Thyroid gland (tissue), 4 donors: ENCODE measurements at regions not wholly inside any gene's neighbourhood (a gene's known extent, or its start where the extent isn't known, plus 50 kb on each side); places are given as distances from the start of the nearest gene placed in this dataset.

ENCODE experiments used
- DNase-seq, 2 donors: peaks; one replicate each; pipeline ENCODE4 v3.0.0-alpha.2; 2019
- H3K27ac ChIP-seq, 3 donors: fragments of 200-600 bp; sonication (generic); 1 replicate in 2 of 3; 2 replicates in 1 of 3; pipeline ENCODE4 v1.5.1; 2016 to 2019; ENCODE audit warnings: mild to moderate bottlenecking in 1 of 3, moderate library complexity in 1 of 3
- H3K27me3 ChIP-seq: fragments of 200-600 bp; sonication (generic); one replicate; pipeline ENCODE4 v1.5.1; 2019
- H3K36me3 ChIP-seq, 2 donors: fragments of 200-600 bp; sonication (generic); one replicate each; pipeline ENCODE4 v1.5.1; 2016 to 2019
- H3K4me1 ChIP-seq, 2 donors: fragments of 200-600 bp; sonication (generic); one replicate each; pipeline ENCODE4 v1.5.1; 2017 to 2019
- H3K4me3 ChIP-seq, 3 donors: fragments of 200-600 bp; sonication (generic); replicated peaks in 1 of 3; 1 replicate in 2 of 3; 2 replicates in 1 of 3; pipeline ENCODE4 v1.5.1; 2016; ENCODE audit warnings: mild to moderate bottlenecking in 1 of 3
- H3K9me3 ChIP-seq: fragments of 200-600 bp; sonication (generic); one replicate; pipeline ENCODE4 v1.5.1; 2017
- POLR2A ChIP-seq, 2 donors: fragments of 450-650 bp; IDR thresholded peaks; one replicate each; pipeline ENCODE4 v1.6.1; 2017; ENCODE audit warnings: antibody characterized with exemption in 2 of 2, mild to moderate bottlenecking in 2 of 2, moderate library complexity in 1 of 2
- WGBS, 2 donors: methylation state at CpG; one replicate each; pipeline ENCODE4 v1.1.5; 2017; 5-methylcytosine and 5-hydroxymethylcytosine counted together
- intact Hi-C: fragments of 100-400 bp; cut with DNase I; formaldehyde crosslinking; loops from one replicate; pipeline ENCODE4 v1.15.1; 2023
- TF ChIP-seq, protein P1 (sequence below), 6 experiments: fragments of 200-600 bp in 3 of 6; fragments of 450-650 bp in 3 of 6; sonication (generic) in 3 of 6; IDR thresholded peaks; one replicate each; pipeline ENCODE4 v1.5.1; 2016 to 2019; ENCODE audit warnings: antibody characterized with exemption in 6 of 6, mild to moderate bottlenecking in 2 of 6, inconsistent platforms in 1 of 6, moderate library complexity in 1 of 6

DNA sequence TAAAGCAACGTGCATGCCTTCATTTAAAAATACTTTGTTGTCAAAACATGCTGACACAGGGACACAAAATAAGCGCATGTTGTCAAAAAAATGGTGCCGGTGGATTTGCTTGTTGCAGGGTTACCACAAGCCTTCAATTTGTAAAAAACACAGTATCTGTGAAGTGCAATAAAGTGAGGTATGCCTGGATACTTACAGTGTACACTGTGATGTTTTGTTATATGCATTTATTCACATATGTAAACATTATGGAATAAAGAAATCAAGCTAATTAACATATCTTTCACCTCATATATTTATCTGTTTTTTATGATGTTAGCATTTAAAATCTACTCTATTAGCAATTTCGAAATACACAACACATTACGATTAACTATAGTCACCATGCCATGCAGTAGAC is 202.6 kb upstream of the FZD8 start:
- Histone ChIP-seq H3K36me3 (no peaks in the 10 kb centered on the region), H3K27ac (no peak overlapping the region), H3K27me3 (no peaks in the 10 kb centered on the region), H3K4me1 (peaks cover 0 to 8% of the 10 kb centered on the region in 2 donors), H3K9me3 (no peaks in the 10 kb centered on the region), H3K4me3 (no peak overlapping the region)
- 88% methylated on average over 5 of the region's 5 CpGs for WGBS, 2 donors
- intact Hi-C loops, result no loop called here
- no peak for TF ChIP-seq POLR2A (IDR thresholded peaks at IDR 0.05)
- TF ChIP-seq, protein P1, sequence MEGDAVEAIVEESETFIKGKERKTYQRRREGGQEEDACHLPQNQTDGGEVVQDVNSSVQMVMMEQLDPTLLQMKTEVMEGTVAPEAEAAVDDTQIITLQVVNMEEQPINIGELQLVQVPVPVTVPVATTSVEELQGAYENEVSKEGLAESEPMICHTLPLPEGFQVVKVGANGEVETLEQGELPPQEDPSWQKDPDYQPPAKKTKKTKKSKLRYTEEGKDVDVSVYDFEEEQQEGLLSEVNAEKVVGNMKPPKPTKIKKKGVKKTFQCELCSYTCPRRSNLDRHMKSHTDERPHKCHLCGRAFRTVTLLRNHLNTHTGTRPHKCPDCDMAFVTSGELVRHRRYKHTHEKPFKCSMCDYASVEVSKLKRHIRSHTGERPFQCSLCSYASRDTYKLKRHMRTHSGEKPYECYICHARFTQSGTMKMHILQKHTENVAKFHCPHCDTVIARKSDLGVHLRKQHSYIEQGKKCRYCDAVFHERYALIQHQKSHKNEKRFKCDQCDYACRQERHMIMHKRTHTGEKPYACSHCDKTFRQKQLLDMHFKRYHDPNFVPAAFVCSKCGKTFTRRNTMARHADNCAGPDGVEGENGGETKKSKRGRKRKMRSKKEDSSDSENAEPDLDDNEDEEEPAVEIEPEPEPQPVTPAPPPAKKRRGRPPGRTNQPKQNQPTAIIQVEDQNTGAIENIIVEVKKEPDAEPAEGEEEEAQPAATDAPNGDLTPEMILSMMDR (IDR thresholded peaks at IDR 0.05), result no peak
- no peak for DNase-seq

DNA sequence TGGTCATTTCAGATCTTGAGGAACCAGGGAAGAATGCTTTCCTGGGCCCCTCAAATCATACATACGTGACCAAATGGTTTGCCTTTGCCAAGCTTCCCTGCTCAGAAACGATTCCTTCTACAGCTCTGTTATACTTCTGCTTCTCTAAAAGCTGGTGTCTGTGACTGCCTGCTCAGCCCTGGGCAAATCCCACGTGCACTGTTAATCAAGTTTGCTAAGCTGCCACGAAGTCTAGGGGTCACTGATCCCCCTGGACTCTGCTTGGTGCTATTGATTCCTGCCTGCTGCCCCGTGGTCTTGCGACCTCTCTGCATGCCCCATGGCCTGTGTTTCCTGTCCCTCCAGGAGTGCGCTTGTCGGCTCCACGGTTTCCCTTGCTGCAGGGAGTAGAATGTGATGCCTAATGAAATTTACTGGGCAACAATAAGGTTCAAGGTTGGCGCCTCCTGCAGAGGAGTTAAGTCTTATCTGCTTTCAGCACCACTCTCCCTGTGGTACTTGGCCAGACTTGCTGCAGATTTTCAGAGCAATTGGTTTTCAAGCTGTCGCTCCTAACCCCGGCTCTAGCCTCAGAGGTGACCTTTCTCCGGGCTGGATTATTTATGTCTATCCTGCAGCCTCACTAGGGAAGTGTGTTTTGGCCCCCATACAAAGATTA is 201.6 kb upstream of the FZD8 start:
- Histone ChIP-seq H3K36me3 (no peaks in the 10 kb centered on the region), H3K27ac (no peak overlapping the region), H3K4me3 (no peak overlapping the region), H3K4me1 (peaks cover 0 to 8% of the 10 kb centered on the region in 2 donors), H3K27me3 (no peaks in the 10 kb centered on the region), H3K9me3 (no peaks in the 10 kb centered on the region)
- TF ChIP-seq, protein P1 (IDR thresholded peaks at IDR 0.05), result no peak
- TF ChIP-seq POLR2A (IDR thresholded peaks at IDR 0.05), result no peak
- intact Hi-C loops, result no loop called here
- 55 to 61% methylated on average over 13 of the region's 13 CpGs for WGBS, 2 donors
- no peak for DNase-seq

DNA sequence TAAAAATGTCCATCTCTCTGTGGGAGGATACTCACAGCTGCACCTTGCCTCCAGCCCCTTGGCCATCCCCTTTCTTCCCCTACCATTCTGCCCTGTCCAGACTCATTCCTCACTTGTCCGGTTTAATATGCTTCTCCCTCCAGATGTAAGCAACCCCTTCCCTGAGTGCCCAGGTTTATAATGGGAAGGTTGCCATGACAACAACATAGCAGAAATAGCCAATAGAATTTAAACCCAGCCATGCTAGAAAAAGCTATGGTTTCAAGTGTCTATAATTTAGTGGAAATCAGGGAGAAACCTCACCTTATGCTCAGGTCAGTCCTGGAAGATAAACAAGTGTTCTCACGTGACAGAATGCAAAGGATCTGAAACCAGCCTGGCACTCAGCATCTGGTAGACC is 196.0 kb upstream of the FZD8 start:
- no peaks in the 10 kb centered on the region for H3K27me3 ChIP-seq
- 79 to 95% methylated on average over 2 of the region's 2 CpGs for WGBS, 2 donors
- peaks cover 0 to 8% of the 10 kb centered on the region in 2 donors for H3K4me1 ChIP-seq
- no peaks in the 10 kb centered on the region for H3K36me3 ChIP-seq
- H3K9me3 ChIP-seq, result no peaks in the 10 kb centered on the region
- no peak for TF ChIP-seq POLR2A (IDR thresholded peaks at IDR 0.05)
- TF ChIP-seq, protein P1 (IDR thresholded peaks at IDR 0.05), result no peak
- no peak for DNase-seq
- intact Hi-C loops, result no loop called here
- H3K27ac ChIP-seq, result no peak overlapping the region
- no peak overlapping the region for H3K4me3 ChIP-seq

- WGBS, 2 donors, result 65 to 85% methylated on average over 3 of the region's 3 CpGs
- peaks cover 0 to 8% of the 10 kb centered on the region in 2 donors for H3K4me1 ChIP-seq
These were observed 193.4 kb upstream of the FZD8 start for GRCh38 chr10:35835545-35835944.

DNA sequence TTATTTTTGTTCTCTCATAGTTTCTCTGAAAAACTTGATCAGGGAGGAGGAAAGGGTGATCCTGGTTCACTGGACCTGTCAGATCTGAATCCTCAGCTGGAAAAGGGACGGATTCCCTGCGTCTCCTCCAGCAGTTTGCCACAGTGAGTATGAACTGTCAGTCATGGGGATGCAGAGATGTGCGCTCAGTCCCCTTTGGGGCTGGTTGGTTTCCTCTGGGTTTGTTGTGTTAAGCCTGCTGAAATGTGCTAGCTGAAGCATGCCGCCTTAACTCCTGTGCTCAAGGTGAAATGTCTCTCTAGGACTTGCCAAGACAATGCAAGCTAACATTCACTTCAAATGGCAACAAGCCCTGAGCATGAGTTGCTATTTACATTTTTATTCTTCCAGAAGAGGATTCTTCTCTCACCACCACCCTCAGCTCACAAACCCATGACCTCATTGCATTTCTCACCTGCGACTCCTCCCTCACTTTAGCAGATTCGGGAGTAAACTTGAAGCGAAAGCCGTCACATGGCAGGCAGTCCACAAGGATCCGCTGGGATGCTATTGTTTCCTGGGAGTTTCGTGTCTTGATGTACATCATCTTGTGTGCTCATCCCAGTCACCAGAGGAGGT is 192.9 kb upstream of the FZD8 start:
- Histone ChIP-seq H3K27ac (peak overlapping the region in 2 of 3 donors; percentile 38 to 52), H3K36me3 (no peaks in the 10 kb centered on the region), H3K27me3 (no peaks in the 10 kb centered on the region), H3K4me3 (no peak overlapping the region), H3K4me1 (peaks cover 0 to 8% of the 10 kb centered on the region in 2 donors), H3K9me3 (no peaks in the 10 kb centered on the region)
- intact Hi-C loops, result no loop called here
- WGBS, 2 donors, result 50 to 63% methylated on average over 10 of the region's 10 CpGs
- peak; percentile 58 to 66 for DNase-seq
- TF ChIP-seq, protein P1 (IDR thresholded peaks at IDR 0.05), result no peak
- TF ChIP-seq POLR2A (IDR thresholded peaks at IDR 0.05), result no peak

More at GRCh38 chr10:35835545-35835944, 193.4 kb upstream of the FZD8 start:
- intact Hi-C loops, result no loop called here
- TF ChIP-seq POLR2A (IDR thresholded peaks at IDR 0.05), result no peak
- TF ChIP-seq, protein P1 (IDR thresholded peaks at IDR 0.05), result no peak
- Histone ChIP-seq H3K9me3 (no peaks in the 10 kb centered on the region), H3K27ac (peak overlapping the region in 2 of 3 donors; percentile 38 to 52), H3K4me3 (no peak overlapping the region), H3K27me3 (no peaks in the 10 kb centered on the region), H3K36me3 (no peaks in the 10 kb centered on the region)
- DNase-seq, result no peak
